Activated naive CD8-positive, alpha-beta T cell (primary cell): ENCODE measurements at regions not wholly inside any gene's neighbourhood (a gene's known extent, or its start where the extent isn't known, plus 50 kb on each side); places are given as distances from the start of the nearest gene placed in this dataset.
"Not testable (repeated sequence)": the region's sequence is repeated elsewhere in the genome, so short reads cannot be mapped to it uniquely, and the experiment has no call there.

Source experiments
- H3K27ac Mint-ChIP-seq: one replicate; pipeline ENCODE4 v1.8.0; 2021; ENCODE audit warnings: mixed read lengths
- H3K27me3 Mint-ChIP-seq: one replicate; pipeline ENCODE4 v1.8.0; 2021; ENCODE audit warnings: mixed read lengths
- H3K36me3 Mint-ChIP-seq: one replicate; pipeline ENCODE4 v1.8.0; 2021; ENCODE audit warnings: mixed read lengths
- H3K4me1 Mint-ChIP-seq: one replicate; pipeline ENCODE4 v1.8.0; 2021; ENCODE audit warnings: low read depth, mixed read lengths
- H3K4me3 Mint-ChIP-seq: one replicate; pipeline ENCODE4 v1.8.0; 2021; ENCODE audit warnings: mild to moderate bottlenecking, mixed read lengths
- H3K9me3 Mint-ChIP-seq: one replicate; pipeline ENCODE4 v1.8.0; 2021; ENCODE audit warnings: low read depth, mixed read lengths

- Mint-ChIP-seq H3K4me3 (peak overlapping the region; percentile 93), H3K4me1 (peaks cover 6% of the 10 kb centered on the region), H3K27ac (peak overlapping the region; percentile 98), H3K36me3 (peaks cover 20% of the 10 kb centered on the region), H3K27me3 (peaks cover 12% of the 10 kb centered on the region), H3K9me3 (peaks cover 27% of the 10 kb centered on the region)
Measured at GRCh38 chr15:24772686-24773373, 97.3 kb downstream of the NPAP1 start.

GRCh38 chr15:24777307-24777706, 101.7 kb downstream of the NPAP1 start:
- Mint-ChIP-seq H3K36me3 (peaks cover 12% of the 10 kb centered on the region), H3K27me3 (peaks cover 12% of the 10 kb centered on the region), H3K9me3 (peaks cover 29% of the 10 kb centered on the region), H3K4me1 (peaks cover 6% of the 10 kb centered on the region), H3K27ac (no peak overlapping the region), H3K4me3 (no peak overlapping the region)

GRCh38 chr15:24784506-24784905, 108.9 kb downstream of the NPAP1 start:
- Mint-ChIP-seq H3K4me3 (no peak overlapping the region), H3K9me3 (peaks cover 20% of the 10 kb centered on the region), H3K27ac (no peak overlapping the region), H3K4me1 (no peaks in the 10 kb centered on the region), H3K36me3 (peaks cover 2% of the 10 kb centered on the region), H3K27me3 (peaks cover 4% of the 10 kb centered on the region)

GRCh38 chr15:24786347-24786746, 110.8 kb downstream of the NPAP1 start:
- Mint-ChIP-seq H3K9me3 (peaks cover 30% of the 10 kb centered on the region), H3K4me1 (no peaks in the 10 kb centered on the region), H3K36me3 (peaks cover 2% of the 10 kb centered on the region), H3K27ac (no peak overlapping the region), H3K4me3 (no peak overlapping the region), H3K27me3 (peaks cover 4% of the 10 kb centered on the region)

- not testable (repeated sequence) for H3K27me3 Mint-ChIP-seq, H3K4me1 Mint-ChIP-seq, H3K4me3 Mint-ChIP-seq, H3K27ac Mint-ChIP-seq, H3K36me3 Mint-ChIP-seq
- H3K9me3 Mint-ChIP-seq = peaks cover 13% of the 10 kb centered on the region
Measured at GRCh38 chr15:24802624-24803023, 127.0 kb downstream of the NPAP1 start.

- no peak overlapping the region for H3K4me3 Mint-ChIP-seq
- H3K36me3 Mint-ChIP-seq = peaks cover 2% of the 10 kb centered on the region
- H3K27me3 Mint-ChIP-seq = peaks cover 1% of the 10 kb centered on the region
- no peak overlapping the region for H3K27ac Mint-ChIP-seq
- no peaks in the 10 kb centered on the region for H3K4me1 Mint-ChIP-seq
- peaks cover 14% of the 10 kb centered on the region for H3K9me3 Mint-ChIP-seq
Measured at GRCh38 chr15:24819680-24820079, 135.1 kb upstream of the SNRPN start.

- peaks cover 21% of the 10 kb centered on the region for H3K9me3 Mint-ChIP-seq
- no peak overlapping the region for H3K27ac Mint-ChIP-seq
- no peaks in the 10 kb centered on the region for H3K4me1 Mint-ChIP-seq
- peaks cover 4% of the 10 kb centered on the region for H3K27me3 Mint-ChIP-seq
- no peak overlapping the region for H3K4me3 Mint-ChIP-seq
- H3K36me3 Mint-ChIP-seq = peaks cover 3% of the 10 kb centered on the region
Measured at GRCh38 chr15:24823473-24823872, 131.3 kb upstream of the SNRPN start.

- Mint-ChIP-seq H3K27ac (no peak overlapping the region), H3K27me3 (peaks cover 2% of the 10 kb centered on the region), H3K9me3 (peaks cover 31% of the 10 kb centered on the region), H3K4me1 (no peaks in the 10 kb centered on the region), H3K4me3 (no peak overlapping the region), H3K36me3 (no peaks in the 10 kb centered on the region)
Measured at GRCh38 chr15:24832282-24832681, 122.5 kb upstream of the SNRPN start.

- no peaks in the 10 kb centered on the region for H3K4me1 Mint-ChIP-seq
- H3K27me3 Mint-ChIP-seq = peaks cover 2% of the 10 kb centered on the region
- H3K9me3 Mint-ChIP-seq = peaks cover 28% of the 10 kb centered on the region
- H3K4me3 Mint-ChIP-seq = no peak overlapping the region
- H3K36me3 Mint-ChIP-seq = no peaks in the 10 kb centered on the region
- no peak overlapping the region for H3K27ac Mint-ChIP-seq
Measured at GRCh38 chr15:24835301-24835700, 119.5 kb upstream of the SNRPN start.

- H3K27ac Mint-ChIP-seq = no peak overlapping the region
- peak overlapping the region; percentile 66 for H3K4me3 Mint-ChIP-seq
- H3K27me3 Mint-ChIP-seq = peaks cover 10% of the 10 kb centered on the region
- peaks cover 10% of the 10 kb centered on the region for H3K9me3 Mint-ChIP-seq
- H3K4me1 Mint-ChIP-seq = no peaks in the 10 kb centered on the region
- peaks cover 5% of the 10 kb centered on the region for H3K36me3 Mint-ChIP-seq
Measured at GRCh38 chr15:24848050-24848449, 106.7 kb upstream of the SNRPN start.

- peaks cover 12% of the 10 kb centered on the region for H3K9me3 Mint-ChIP-seq
- H3K4me1 Mint-ChIP-seq = no peaks in the 10 kb centered on the region
- peaks cover 2% of the 10 kb centered on the region for H3K36me3 Mint-ChIP-seq
- H3K27me3 Mint-ChIP-seq = peaks cover 9% of the 10 kb centered on the region
- H3K27ac Mint-ChIP-seq = no peak overlapping the region
- no peak overlapping the region for H3K4me3 Mint-ChIP-seq
Measured at GRCh38 chr15:24856397-24857390, 98.1 kb upstream of the SNRPN start.

GRCh38 chr15:24857763-24858162, 97.0 kb upstream of the SNRPN start:
- Mint-ChIP-seq H3K4me3 (no peak overlapping the region), H3K27me3 (peaks cover 9% of the 10 kb centered on the region), H3K4me1 (no peaks in the 10 kb centered on the region), H3K9me3 (peaks cover 12% of the 10 kb centered on the region), H3K27ac (no peak overlapping the region), H3K36me3 (peaks cover 2% of the 10 kb centered on the region)

- H3K4me1 Mint-ChIP-seq, H3K36me3 Mint-ChIP-seq, H3K27ac Mint-ChIP-seq, H3K4me3 Mint-ChIP-seq, H3K27me3 Mint-ChIP-seq: not testable (repeated sequence)
- peaks cover 12% of the 10 kb centered on the region for H3K9me3 Mint-ChIP-seq
Measured at GRCh38 chr15:24858183-24858582, 96.6 kb upstream of the SNRPN start.

- Mint-ChIP-seq H3K36me3 (peaks cover 2% of the 10 kb centered on the region), H3K9me3 (peaks cover 12% of the 10 kb centered on the region), H3K27ac (no peak overlapping the region), H3K4me1 (no peaks in the 10 kb centered on the region), H3K27me3 (peaks cover 9% of the 10 kb centered on the region), H3K4me3 (no peak overlapping the region)
Measured at GRCh38 chr15:24858737-24859601, 95.8 kb upstream of the SNRPN start.
